ENCODE measurements at regions not wholly inside any gene's neighbourhood (a gene's known extent, or its start where the extent isn't known, plus 50 kb on each side); places are given as distances from the start of the nearest gene placed in this dataset.

DNA sequence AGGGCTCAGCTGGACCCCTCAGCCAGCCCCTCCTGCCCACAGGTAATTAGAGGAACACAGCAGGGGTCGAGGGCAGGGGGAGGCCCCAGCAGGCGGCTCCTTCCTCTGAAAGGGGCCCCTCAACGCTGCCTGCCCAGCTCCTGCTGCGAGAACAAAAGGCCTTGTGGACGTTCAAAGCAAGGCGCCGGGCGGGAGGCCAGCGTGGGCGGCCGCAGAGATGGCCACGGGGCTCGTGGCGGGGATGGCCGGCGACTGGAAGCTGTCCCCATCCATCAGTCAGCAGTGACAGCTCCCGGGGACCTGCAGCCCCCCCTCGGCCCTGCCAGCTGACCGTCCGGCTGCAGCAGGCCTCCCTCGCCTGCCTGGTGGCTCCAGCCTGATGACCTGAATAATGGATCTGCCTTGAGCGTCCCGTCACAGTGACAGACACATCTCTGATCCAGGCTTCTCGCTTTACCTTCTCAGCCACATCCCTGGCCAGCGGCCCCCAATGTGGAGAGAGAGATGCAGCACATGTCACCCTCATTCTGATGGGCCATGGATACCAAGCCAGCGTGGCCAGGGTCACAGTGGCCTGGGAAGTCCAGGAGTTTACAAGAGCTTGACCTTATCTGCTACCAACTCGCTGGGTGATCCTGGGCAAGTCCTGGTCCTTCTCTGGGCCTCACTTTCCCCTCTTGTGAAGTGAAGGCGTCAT is 159.3 kb downstream of the MN1 start:
- no peak for DNase-seq (ENCODE audit: low read depth)
- TF ChIP-seq, protein P1, sequence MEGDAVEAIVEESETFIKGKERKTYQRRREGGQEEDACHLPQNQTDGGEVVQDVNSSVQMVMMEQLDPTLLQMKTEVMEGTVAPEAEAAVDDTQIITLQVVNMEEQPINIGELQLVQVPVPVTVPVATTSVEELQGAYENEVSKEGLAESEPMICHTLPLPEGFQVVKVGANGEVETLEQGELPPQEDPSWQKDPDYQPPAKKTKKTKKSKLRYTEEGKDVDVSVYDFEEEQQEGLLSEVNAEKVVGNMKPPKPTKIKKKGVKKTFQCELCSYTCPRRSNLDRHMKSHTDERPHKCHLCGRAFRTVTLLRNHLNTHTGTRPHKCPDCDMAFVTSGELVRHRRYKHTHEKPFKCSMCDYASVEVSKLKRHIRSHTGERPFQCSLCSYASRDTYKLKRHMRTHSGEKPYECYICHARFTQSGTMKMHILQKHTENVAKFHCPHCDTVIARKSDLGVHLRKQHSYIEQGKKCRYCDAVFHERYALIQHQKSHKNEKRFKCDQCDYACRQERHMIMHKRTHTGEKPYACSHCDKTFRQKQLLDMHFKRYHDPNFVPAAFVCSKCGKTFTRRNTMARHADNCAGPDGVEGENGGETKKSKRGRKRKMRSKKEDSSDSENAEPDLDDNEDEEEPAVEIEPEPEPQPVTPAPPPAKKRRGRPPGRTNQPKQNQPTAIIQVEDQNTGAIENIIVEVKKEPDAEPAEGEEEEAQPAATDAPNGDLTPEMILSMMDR (IDR thresholded peaks at IDR 0.05; ENCODE audit: low read depth, low read length, missing control alignments), result no peak
- no peak overlapping the region for H3K4me3 ChIP-seq (ENCODE audit: low read depth, low read length)

DNA sequence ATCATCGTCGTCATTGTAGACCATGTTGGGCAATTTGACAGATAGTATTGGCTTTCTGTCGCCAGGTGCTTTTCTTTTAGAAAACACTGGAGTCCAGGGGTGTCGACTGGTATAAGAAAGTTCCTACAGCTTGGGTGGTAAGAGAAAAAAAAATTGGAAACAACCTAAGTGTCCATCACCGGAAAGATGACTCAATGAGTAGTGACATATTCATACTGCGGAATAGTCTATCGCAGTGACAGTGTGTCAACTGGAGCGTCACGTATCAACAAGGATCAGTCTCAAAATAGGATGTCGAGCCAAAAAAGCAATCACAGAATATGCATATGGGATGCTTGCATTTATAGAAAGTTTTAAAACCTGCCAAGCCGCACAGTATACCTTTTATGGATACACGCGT is 157.6 kb downstream of the MN1 start:
- no peak for DNase-seq (ENCODE audit: low read depth)
- TF ChIP-seq, protein P1 (IDR thresholded peaks at IDR 0.05; ENCODE audit: low read depth, low read length, missing control alignments), result no peak
- H3K4me3 ChIP-seq (ENCODE audit: low read depth, low read length), result no peak overlapping the region

GRCh38 chr22:27644566-27644965 is 157.0 kb downstream of the MN1 start:
- H3K4me3 ChIP-seq (ENCODE audit: low read depth, low read length), result no peak overlapping the region
- no peak for DNase-seq (ENCODE audit: low read depth)
- TF ChIP-seq, protein P1 (IDR thresholded peaks at IDR 0.05; ENCODE audit: low read depth, low read length, missing control alignments), result no peak

- no peak for DNase-seq (ENCODE audit: low read depth)
- no peak overlapping the region for H3K4me3 ChIP-seq (ENCODE audit: low read depth, low read length)
- TF ChIP-seq, protein P1 (IDR thresholded peaks at IDR 0.05; ENCODE audit: low read depth, low read length, missing control alignments), result no peak
Measured at GRCh38 chr22:27647540-27647939, 154.0 kb downstream of the MN1 start.

DNA sequence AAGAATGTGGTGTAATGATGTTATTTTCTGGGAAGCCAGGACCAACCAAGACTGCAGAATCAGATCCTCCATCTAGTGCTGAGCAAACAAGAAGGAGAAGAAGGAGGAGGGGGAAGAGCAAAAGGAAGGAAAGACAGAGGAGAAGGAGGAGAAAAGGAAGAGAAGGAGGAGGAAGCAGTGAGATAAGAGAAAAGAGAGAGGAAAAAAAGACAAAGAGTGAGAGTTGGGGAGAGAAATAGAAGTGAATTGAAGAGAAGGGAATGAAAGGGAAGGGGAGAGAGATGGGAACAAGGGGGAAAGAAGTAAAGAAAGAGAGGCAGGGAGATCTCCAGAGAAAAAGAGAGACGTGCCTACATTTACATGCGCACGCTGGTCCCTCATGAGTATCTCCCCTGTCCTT is 153.5 kb downstream of the MN1 start:
- TF ChIP-seq, protein P1 (IDR thresholded peaks at IDR 0.05; ENCODE audit: low read depth, low read length, missing control alignments), result no peak
- no peak overlapping the region for H3K4me3 ChIP-seq (ENCODE audit: low read depth, low read length)
- no peak for DNase-seq (ENCODE audit: low read depth)

- no peak overlapping the region for H3K4me3 ChIP-seq (ENCODE audit: low read depth, low read length)
- no peak for DNase-seq (ENCODE audit: low read depth)
- TF ChIP-seq, protein P1 (IDR thresholded peaks at IDR 0.05; ENCODE audit: low read depth, low read length, missing control alignments), result no peak
Measured at GRCh38 chr22:27648853-27649252, 152.7 kb downstream of the MN1 start.

GRCh38 chr22:27650572-27650971 is 151.0 kb downstream of the MN1 start:
- no peak overlapping the region for H3K4me3 ChIP-seq (ENCODE audit: low read depth, low read length)
- TF ChIP-seq, protein P1 (IDR thresholded peaks at IDR 0.05; ENCODE audit: low read depth, low read length, missing control alignments), result no peak
- no peak for DNase-seq (ENCODE audit: low read depth)
